Neural progenitor cell (in vitro differentiated cells): ENCODE measurements at regions not wholly inside any gene's neighbourhood (a gene's known extent, or its start where the extent isn't known, plus 50 kb on each side); places are given as distances from the start of the nearest gene placed in this dataset.

Experiments used
- DNase-seq: peaks from one replicate; pipeline ENCODE4 v3.0.0-alpha.2; 2016; ENCODE audit warnings: low spot score
- H2AFZ ChIP-seq: fragments of 200-600 bp; sonication (generic); replicated peaks from 2 replicates; pipeline ENCODE4 v1.6.1; 2016; ENCODE audit warnings: antibody characterized with exemption
- H3F3A ChIP-seq: fragments of 200-600 bp; sonication (generic); 2 replicates; pipeline ENCODE4 v1.6.1; 2016; ENCODE audit warnings: antibody characterized with exemption, low read depth
- H3K27ac ChIP-seq: fragments of 200-600 bp; sonication (generic); 2 replicates; pipeline ENCODE4 v1.5.1; 2016; ENCODE audit warnings: mild to moderate bottlenecking
- H3K27me3 ChIP-seq: fragments of 200-600 bp; sonication (generic); 2 replicates; pipeline ENCODE4 v1.6.1; 2016; ENCODE audit warnings: mild to moderate bottlenecking, moderate library complexity
- H3K36me3 ChIP-seq: fragments of 200-600 bp; sonication (generic); 2 replicates; pipeline ENCODE4 v1.5.1; 2016
- H3K4me1 ChIP-seq: fragments of 200-600 bp; sonication (generic); 2 replicates; pipeline ENCODE4 v1.6.1; 2016; ENCODE audit warnings: mixed run types
- H3K4me2 ChIP-seq: fragments of 200-600 bp; sonication (generic); 2 replicates; pipeline ENCODE4 v1.6.1; 2016
- H3K4me3 ChIP-seq: fragments of 200-600 bp; sonication (generic); 2 replicates; pipeline ENCODE4 v1.5.1; 2016
- H3K79me2 ChIP-seq: fragments of 200-600 bp; sonication (generic); 2 replicates; pipeline ENCODE4 v1.6.1; 2016; ENCODE audit warnings: low read depth
- H3K9ac ChIP-seq: fragments of 200-600 bp; sonication (generic); 2 replicates; pipeline ENCODE4 v1.6.1; 2016
- H3K9me3 ChIP-seq: fragments of 200-600 bp; sonication (generic); 2 replicates; pipeline ENCODE4 v1.5.1; 2016; ENCODE audit warnings: low read depth
- H4K20me1 ChIP-seq: fragments of 200-600 bp; sonication (generic); 2 replicates; pipeline ENCODE4 v1.6.1; 2016; ENCODE audit warnings: low read depth
- H3K27ac Mint-ChIP-seq: 3 replicates; pipeline ENCODE4 v1.8.0; 2021; ENCODE audit warnings: mixed read lengths
- H3K27me3 Mint-ChIP-seq: 2 replicates; pipeline ENCODE4 v1.8.0; 2022; ENCODE audit warnings: low read depth, mild to moderate bottlenecking, inconsistent platforms, moderate library complexity, mixed read lengths; ENCODE audit not compliant: insufficient read depth
- H3K36me3 Mint-ChIP-seq: 3 replicates; pipeline ENCODE4 v1.8.0; 2021; ENCODE audit warnings: mixed read lengths
- H3K4me1 Mint-ChIP-seq: 3 replicates; pipeline ENCODE4 v1.8.0; 2021; ENCODE audit warnings: mixed read lengths
- H3K4me3 Mint-ChIP-seq: 3 replicates; pipeline ENCODE4 v1.8.0; 2021; ENCODE audit warnings: mild to moderate bottlenecking, moderate library complexity, mixed read lengths
- H3K9me3 Mint-ChIP-seq: 3 replicates; pipeline ENCODE4 v1.8.0; 2020; ENCODE audit warnings: mixed read lengths
- EZH2 ChIP-seq: fragments of 200-600 bp; sonication (generic); IDR thresholded peaks from 2 replicates; pipeline ENCODE4 v1.6.1; 2017; ENCODE audit warnings: antibody characterized with exemption, mild to moderate bottlenecking, moderate library complexity
- EZH2phosphoT487 ChIP-seq: fragments of 200-600 bp; sonication (generic); IDR thresholded peaks from 2 replicates; pipeline ENCODE4 v1.6.1; 2017; ENCODE audit warnings: antibody characterized with exemption
- TF ChIP-seq, protein P1 (sequence below): fragments of 200-600 bp; sonication (generic); IDR thresholded peaks from 2 replicates; pipeline ENCODE4 v1.5.1; 2017; ENCODE audit warnings: antibody characterized with exemption, mild to moderate bottlenecking

DNA sequence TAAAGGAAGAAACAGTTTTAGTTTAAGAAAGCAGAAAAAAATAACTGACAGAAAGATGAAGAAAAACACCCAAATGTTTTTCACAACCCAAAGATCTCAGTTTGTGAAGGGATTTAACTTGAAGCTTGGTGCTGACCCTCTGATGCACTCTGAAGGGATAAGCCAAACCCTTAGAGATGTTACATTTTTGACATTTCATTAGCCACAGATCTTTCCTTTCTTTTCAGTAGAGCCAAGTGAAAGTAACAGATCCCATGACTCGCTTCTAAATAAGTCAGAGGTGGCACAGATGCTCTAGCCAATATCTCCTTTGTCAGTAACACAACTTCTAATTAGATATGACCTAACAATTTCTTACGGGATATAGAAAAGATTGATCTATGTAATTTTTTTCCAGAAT is 394.5 kb upstream of the EDIL3 start:
- no peaks in the 10 kb centered on the region for H3F3A ChIP-seq
- Mint-ChIP-seq H3K9me3 (no peaks in the 10 kb centered on the region), H3K27ac (no peak overlapping the region), H3K36me3 (no peaks in the 10 kb centered on the region), H3K27me3 (no peaks in the 10 kb centered on the region), H3K4me1 (no peaks in the 10 kb centered on the region), H3K4me3 (no peak overlapping the region)
- no peaks in the 10 kb centered on the region for H4K20me1 ChIP-seq
- H3K27ac ChIP-seq, result no peak overlapping the region
- H3K9ac ChIP-seq, result no peak overlapping the region
- H2AFZ ChIP-seq, result no peak overlapping the region
- no peaks in the 10 kb centered on the region for H3K79me2 ChIP-seq
- H3K4me1 ChIP-seq, result no peaks in the 10 kb centered on the region
- no peak for TF ChIP-seq EZH2phosphoT487
- TF ChIP-seq, protein P1, sequence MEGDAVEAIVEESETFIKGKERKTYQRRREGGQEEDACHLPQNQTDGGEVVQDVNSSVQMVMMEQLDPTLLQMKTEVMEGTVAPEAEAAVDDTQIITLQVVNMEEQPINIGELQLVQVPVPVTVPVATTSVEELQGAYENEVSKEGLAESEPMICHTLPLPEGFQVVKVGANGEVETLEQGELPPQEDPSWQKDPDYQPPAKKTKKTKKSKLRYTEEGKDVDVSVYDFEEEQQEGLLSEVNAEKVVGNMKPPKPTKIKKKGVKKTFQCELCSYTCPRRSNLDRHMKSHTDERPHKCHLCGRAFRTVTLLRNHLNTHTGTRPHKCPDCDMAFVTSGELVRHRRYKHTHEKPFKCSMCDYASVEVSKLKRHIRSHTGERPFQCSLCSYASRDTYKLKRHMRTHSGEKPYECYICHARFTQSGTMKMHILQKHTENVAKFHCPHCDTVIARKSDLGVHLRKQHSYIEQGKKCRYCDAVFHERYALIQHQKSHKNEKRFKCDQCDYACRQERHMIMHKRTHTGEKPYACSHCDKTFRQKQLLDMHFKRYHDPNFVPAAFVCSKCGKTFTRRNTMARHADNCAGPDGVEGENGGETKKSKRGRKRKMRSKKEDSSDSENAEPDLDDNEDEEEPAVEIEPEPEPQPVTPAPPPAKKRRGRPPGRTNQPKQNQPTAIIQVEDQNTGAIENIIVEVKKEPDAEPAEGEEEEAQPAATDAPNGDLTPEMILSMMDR, result no peak
- TF ChIP-seq EZH2, result no peak
- peak; percentile 1 for DNase-seq
- H3K36me3 ChIP-seq, result no peaks in the 10 kb centered on the region
- H3K4me3 ChIP-seq, result no peak overlapping the region
- H3K9me3 ChIP-seq, result no peaks in the 10 kb centered on the region
- no peaks in the 10 kb centered on the region for H3K27me3 ChIP-seq
- H3K4me2 ChIP-seq, result no peak overlapping the region

DNA sequence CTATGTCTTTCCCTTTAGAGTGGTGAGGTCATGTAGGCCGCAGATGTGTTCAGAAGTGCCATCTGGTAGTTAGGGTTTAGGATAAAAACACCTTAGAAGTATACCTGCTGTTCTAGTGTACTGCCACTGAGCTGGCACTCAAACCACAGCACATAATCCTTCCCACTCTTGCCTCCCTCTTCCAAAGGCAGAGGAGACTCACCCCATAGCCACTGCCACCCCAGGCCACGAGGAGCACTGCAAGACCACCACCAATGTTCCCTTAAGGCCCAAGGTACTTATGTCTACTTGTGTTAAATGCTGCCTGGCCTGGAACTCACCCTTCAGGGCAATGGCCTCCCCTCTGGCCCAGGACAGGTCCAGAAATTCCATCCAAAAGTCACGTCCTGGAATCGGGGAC is 379.5 kb upstream of the EDIL3 start:
- H3K4me2 ChIP-seq, result no peak overlapping the region
- H3K27me3 ChIP-seq, result no peaks in the 10 kb centered on the region
- H3K4me1 ChIP-seq, result no peaks in the 10 kb centered on the region
- DNase-seq, result no peak
- no peaks in the 10 kb centered on the region for H3K36me3 ChIP-seq
- Mint-ChIP-seq H3K36me3 (no peaks in the 10 kb centered on the region), H3K4me1 (no peaks in the 10 kb centered on the region), H3K9me3 (no peaks in the 10 kb centered on the region), H3K27ac (no peak overlapping the region), H3K27me3 (no peaks in the 10 kb centered on the region), H3K4me3 (no peak overlapping the region)
- H3K9ac ChIP-seq, result no peak overlapping the region
- no peak overlapping the region for H3K27ac ChIP-seq
- no peak overlapping the region for H2AFZ ChIP-seq
- no peaks in the 10 kb centered on the region for H3K79me2 ChIP-seq
- H3K9me3 ChIP-seq, result no peaks in the 10 kb centered on the region
- no peaks in the 10 kb centered on the region for H4K20me1 ChIP-seq
- no peaks in the 10 kb centered on the region for H3F3A ChIP-seq
- no peak overlapping the region for H3K4me3 ChIP-seq
- TF ChIP-seq EZH2phosphoT487, result no peak
- TF ChIP-seq, protein P1, result no peak
- TF ChIP-seq EZH2, result no peak

DNA sequence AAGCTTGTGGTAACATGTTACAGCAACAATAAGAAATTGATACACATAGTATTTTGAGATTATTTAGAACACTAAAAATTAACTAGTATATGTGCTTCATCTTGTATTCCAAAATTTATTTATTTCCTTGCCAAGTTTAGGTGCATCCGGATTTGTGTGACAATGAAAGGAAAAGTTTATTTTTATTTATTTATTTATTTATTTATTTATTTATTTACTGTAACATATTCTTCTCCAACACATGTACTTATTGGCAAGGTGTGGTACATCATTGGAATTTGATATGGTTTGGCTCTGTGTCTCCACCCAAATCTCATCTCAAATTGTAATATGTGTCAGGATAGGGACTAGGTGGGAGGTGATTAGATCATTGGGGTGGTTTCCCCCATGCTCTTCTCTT is 373.3 kb upstream of the EDIL3 start:
- TF ChIP-seq, protein P1, result no peak
- no peak for TF ChIP-seq EZH2
- no peak for TF ChIP-seq EZH2phosphoT487
- no peaks in the 10 kb centered on the region for H3K36me3 Mint-ChIP-seq

DNA sequence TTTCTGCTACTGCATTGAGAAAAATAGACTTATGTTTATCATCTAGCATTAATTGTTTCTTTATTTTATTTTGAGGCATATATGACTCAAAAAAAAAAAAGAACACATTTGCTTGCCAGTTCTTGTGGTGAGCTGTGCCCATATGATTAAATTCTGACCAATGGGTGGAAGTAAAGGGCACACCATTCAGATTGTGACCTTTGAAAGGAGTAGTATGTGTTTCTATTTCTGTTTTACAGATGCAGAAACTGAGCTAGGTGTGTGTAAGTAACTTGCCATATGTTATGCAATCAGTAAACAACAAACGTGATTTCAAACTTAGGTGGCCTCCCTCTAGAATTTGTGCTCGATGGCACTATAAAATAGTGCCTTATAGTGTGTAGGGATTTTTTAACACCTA is 368.1 kb upstream of the EDIL3 start:
- Histone ChIP-seq H3F3A (no peaks in the 10 kb centered on the region), H3K4me1 (no peaks in the 10 kb centered on the region), H3K9ac (no peak overlapping the region), H3K79me2 (no peaks in the 10 kb centered on the region), H3K4me3 (no peak overlapping the region), H2AFZ (no peak overlapping the region), H3K9me3 (no peaks in the 10 kb centered on the region), H4K20me1 (no peaks in the 10 kb centered on the region), H3K27ac (no peak overlapping the region), H3K36me3 (no peaks in the 10 kb centered on the region), H3K27me3 (no peaks in the 10 kb centered on the region), H3K4me2 (no peak overlapping the region)
- Mint-ChIP-seq H3K4me1 (no peaks in the 10 kb centered on the region), H3K9me3 (no peaks in the 10 kb centered on the region), H3K27ac (no peak overlapping the region), H3K27me3 (peaks cover 3% of the 10 kb centered on the region), H3K36me3 (no peaks in the 10 kb centered on the region), H3K4me3 (no peak overlapping the region)
- DNase-seq, result no peak
- TF ChIP-seq EZH2, result no peak
- TF ChIP-seq EZH2phosphoT487, result no peak
- TF ChIP-seq, protein P1, result no peak

More for the DNA sequence above, 373.3 kb upstream of the EDIL3 start:
- Histone ChIP-seq H3K27ac (no peak overlapping the region), H2AFZ (no peak overlapping the region), H4K20me1 (no peaks in the 10 kb centered on the region), H3K9me3 (no peaks in the 10 kb centered on the region), H3K79me2 (no peaks in the 10 kb centered on the region), H3K36me3 (no peaks in the 10 kb centered on the region), H3K27me3 (no peaks in the 10 kb centered on the region), H3K4me3 (no peak overlapping the region), H3K4me1 (no peaks in the 10 kb centered on the region), H3K4me2 (no peak overlapping the region), H3F3A (no peaks in the 10 kb centered on the region), H3K9ac (no peak overlapping the region)
- Mint-ChIP-seq H3K4me1 (no peaks in the 10 kb centered on the region), H3K4me3 (no peak overlapping the region), H3K27me3 (no peaks in the 10 kb centered on the region), H3K9me3 (no peaks in the 10 kb centered on the region), H3K27ac (no peak overlapping the region)
- no peak for DNase-seq
